Upper lobe of left lung (tissue), 4 donors: ENCODE measurements at regions not wholly inside any gene's neighbourhood (a gene's known extent, or its start where the extent isn't known, plus 50 kb on each side); places are given as distances from the start of the nearest gene placed in this dataset.

Experiments used
- EP300 ChIP-seq, 4 donors: sonication (generic); formaldehyde crosslinking; IDR thresholded peaks; one replicate each; pipeline ENCODE4 v1.5.1; 2017; ENCODE audit warnings: antibody characterized with exemption in 4 of 4, control low read depth in 2 of 4
- POLR2A ChIP-seq, 4 donors: fragments of 450-650 bp; IDR thresholded peaks; one replicate each; pipeline ENCODE4 v1.5.1; 2016 to 2017; ENCODE audit warnings: antibody characterized with exemption in 4 of 4, mild to moderate bottlenecking in 2 of 4
- TF ChIP-seq, protein P1 (sequence below), 6 experiments: fragments of 450-650 bp in 4 of 6; fragments of 200-600 bp in 2 of 6; sonication (generic) in 2 of 6; IDR thresholded peaks; one replicate each; pipeline ENCODE4 v1.5.1; 2016 to 2019; ENCODE audit warnings: antibody characterized with exemption in 6 of 6

DNA sequence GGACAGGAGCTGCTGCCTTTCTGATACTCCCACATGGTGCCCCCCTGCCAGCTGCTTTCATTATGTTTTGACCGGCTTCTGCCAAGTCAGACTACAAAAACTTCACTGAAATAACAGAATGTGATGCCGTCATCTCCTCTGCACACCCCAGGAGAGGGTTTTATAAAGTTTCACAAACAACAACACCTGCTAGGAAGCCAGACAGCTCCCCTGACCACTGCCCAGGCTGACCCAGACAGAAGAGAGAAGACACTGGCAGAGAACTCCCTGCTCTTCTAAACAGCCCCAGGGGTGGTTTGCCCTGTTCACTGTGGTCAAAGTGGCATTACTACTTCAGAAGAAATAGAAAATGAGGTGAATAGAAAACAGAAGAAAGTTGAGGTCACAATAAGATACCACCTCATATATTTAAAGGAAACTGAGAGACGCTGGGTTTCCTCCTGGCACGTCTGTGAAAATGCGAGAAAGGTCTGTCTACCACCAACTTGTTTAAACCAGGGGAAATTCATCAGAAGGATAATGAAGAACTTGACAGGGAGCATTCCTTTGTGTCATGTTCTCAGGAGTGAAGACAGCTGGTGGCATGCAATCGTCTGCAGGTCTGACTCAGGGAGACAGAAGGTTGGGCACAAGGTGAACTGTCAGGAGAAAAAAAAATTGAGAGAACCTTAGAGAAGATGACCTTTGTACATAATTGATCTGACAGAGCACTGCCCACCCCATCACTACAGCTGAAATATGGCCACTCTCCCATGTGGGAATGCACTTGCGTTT, 119.0 kb upstream of the NFIA start:
- TF ChIP-seq, protein P1, sequence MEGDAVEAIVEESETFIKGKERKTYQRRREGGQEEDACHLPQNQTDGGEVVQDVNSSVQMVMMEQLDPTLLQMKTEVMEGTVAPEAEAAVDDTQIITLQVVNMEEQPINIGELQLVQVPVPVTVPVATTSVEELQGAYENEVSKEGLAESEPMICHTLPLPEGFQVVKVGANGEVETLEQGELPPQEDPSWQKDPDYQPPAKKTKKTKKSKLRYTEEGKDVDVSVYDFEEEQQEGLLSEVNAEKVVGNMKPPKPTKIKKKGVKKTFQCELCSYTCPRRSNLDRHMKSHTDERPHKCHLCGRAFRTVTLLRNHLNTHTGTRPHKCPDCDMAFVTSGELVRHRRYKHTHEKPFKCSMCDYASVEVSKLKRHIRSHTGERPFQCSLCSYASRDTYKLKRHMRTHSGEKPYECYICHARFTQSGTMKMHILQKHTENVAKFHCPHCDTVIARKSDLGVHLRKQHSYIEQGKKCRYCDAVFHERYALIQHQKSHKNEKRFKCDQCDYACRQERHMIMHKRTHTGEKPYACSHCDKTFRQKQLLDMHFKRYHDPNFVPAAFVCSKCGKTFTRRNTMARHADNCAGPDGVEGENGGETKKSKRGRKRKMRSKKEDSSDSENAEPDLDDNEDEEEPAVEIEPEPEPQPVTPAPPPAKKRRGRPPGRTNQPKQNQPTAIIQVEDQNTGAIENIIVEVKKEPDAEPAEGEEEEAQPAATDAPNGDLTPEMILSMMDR (IDR thresholded peaks at IDR 0.05): no peak
- TF ChIP-seq POLR2A (IDR thresholded peaks at IDR 0.05) (no peak), EP300 (IDR thresholded peaks at IDR 0.05) (no peak)
